ENCODE measurements at regions not wholly inside any gene's neighbourhood (a gene's known extent, or its start where the extent isn't known, plus 50 kb on each side); places are given as distances from the start of the nearest gene placed in this dataset.

DNA sequence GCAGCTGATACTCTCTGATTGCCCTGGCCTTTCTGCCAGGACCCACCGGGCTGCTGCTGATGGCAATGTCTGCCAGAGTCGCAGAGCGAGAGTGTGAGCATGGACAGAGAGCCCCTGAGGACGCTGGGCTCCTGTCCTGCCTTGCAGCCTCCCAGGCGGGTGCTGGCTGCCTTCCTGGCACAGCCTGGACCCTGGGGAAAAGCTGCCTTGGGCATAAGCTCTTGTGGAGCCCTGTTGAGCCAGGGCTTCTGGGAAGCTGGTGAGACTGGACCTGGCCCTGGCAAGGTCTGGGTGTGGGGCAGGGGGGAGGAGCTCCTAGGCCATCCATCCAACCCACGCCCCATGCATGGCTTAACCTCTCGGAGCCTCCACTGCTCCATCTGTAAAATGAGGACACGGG is 105.8 kb upstream of the WNT4 start:
- BruUV-seq (replicated peaks): no TSS peak

More for the DNA sequence above, 105.8 kb upstream of the WNT4 start:
- Histone ChIP-seq H3K4me1 (ENCODE audit: control insufficient read depth, extremely low read depth, insufficient read depth, low read length) (no peaks in the 10 kb centered on the region), H3K27ac (ENCODE audit: insufficient read depth, low read depth, low read length) (no peak overlapping the region), H3K79me2 (ENCODE audit: control insufficient read depth, insufficient read depth, low read length) (no peaks in the 10 kb centered on the region), H3K27me3 (ENCODE audit: control insufficient read depth in 2 of 2, insufficient read depth in 2 of 2, low read length in 2 of 2) (peaks cover 3 to 20% of the 10 kb centered on the region in 2 experiments), H3K4me3 (replicated peaks in 1 of 3; ENCODE audit: insufficient read depth in 1 of 3, low read depth in 1 of 3, low read length in 3 of 3) (no peak overlapping the region), H3K4me2 (ENCODE audit: insufficient read depth, low read length) (no peak overlapping the region), H4K20me1 (replicated peaks; ENCODE audit: control insufficient read depth, extremely low read depth, insufficient read depth, low read length) (no peaks in the 10 kb centered on the region), H3K36me3 (ENCODE audit: control insufficient read depth in 2 of 2, extremely low read depth in 1 of 2, insufficient read depth in 2 of 2, low read length in 2 of 2) (no peaks in the 10 kb centered on the region), H3K9me1 (replicated peaks; ENCODE audit: control insufficient read depth, extremely low read depth, insufficient read depth, low read length) (no peaks in the 10 kb centered on the region), H2AFZ (ENCODE audit: low read depth, low read length) (no peak overlapping the region), H3K9me3 (replicated peaks; ENCODE audit: control insufficient read depth, insufficient read depth, low read length) (no peaks in the 10 kb centered on the region), H3K9ac (replicated peaks; ENCODE audit: extremely low read depth, insufficient read depth, low read length) (no peak overlapping the region)
- TF ChIP-seq POLR2A (IDR thresholded peaks at IDR 0.05; ENCODE audit: low read depth, low read length) (no peak), CTCF (IDR thresholded peaks at IDR 0.05; ENCODE audit: extremely low read depth in 1 of 2, insufficient read depth in 1 of 2, low read depth in 1 of 2, low read length in 2 of 2) (no peak), GATA2 (IDR thresholded peaks at IDR 0.05; ENCODE audit: insufficient read depth, insufficient read length, low read depth, low read length) (no peak), MYC (IDR thresholded peaks at IDR 0.05; ENCODE audit: low read depth, low read length) (no peak), EZH2 (IDR thresholded peaks at IDR 0.05; ENCODE audit: borderline replicate concordance, low read depth, low read length, severe bottlenecking) (no peak), FOS (IDR thresholded peaks at IDR 0.05; ENCODE audit: borderline replicate concordance, insufficient read depth, low read length) (no peak), JUN (IDR thresholded peaks at IDR 0.05; ENCODE audit: borderline replicate concordance, insufficient read depth, insufficient read length, low read depth) (no peak)
- TF ChIP-seq, protein P1, sequence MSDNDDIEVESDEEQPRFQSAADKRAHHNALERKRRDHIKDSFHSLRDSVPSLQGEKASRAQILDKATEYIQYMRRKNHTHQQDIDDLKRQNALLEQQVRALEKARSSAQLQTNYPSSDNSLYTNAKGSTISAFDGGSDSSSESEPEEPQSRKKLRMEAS (IDR thresholded peaks at IDR 0.05; ENCODE audit: insufficient read depth, insufficient read length): no peak
- dilution Hi-C loops (cut with MboI; ENCODE audit: extremely low pct_ligation_motif_present, low sequenced_read_pairs): no loop called here
- DNase-seq (ENCODE audit: low read depth, low spot score): no peak
- POLR2A ChIA-PET: no interaction called here
- intact Hi-C loops (cut with micrococcal nuclease): no loop called here
- CTCF ChIA-PET: no interaction called here
- FAIRE-seq: no peak

Measured in endothelial cell of umbilical vein (primary cell).